Activated CD4-positive, CD25-positive, alpha-beta regulatory T cell (primary cell): ENCODE measurements at regions not wholly inside any gene's neighbourhood (a gene's known extent, or its start where the extent isn't known, plus 50 kb on each side); places are given as distances from the start of the nearest gene placed in this dataset.
"Not testable (repeated sequence)": the region's sequence is repeated elsewhere in the genome, so short reads cannot be mapped to it uniquely, and the experiment has no call there.

Experiments used
- DNase-seq, 4 experiments: peaks; one replicate each; lab custom pipeline; 2025; lab: John Stamatoyannopoulos, UW

- DNase-seq: no peak
These were observed 244.4 kb downstream of the DLEU7 start for GRCh38 chr13:50599046-50599445.

GRCh38 chr13:50599927-50600326, 243.6 kb downstream of the DLEU7 start:
- no peak for DNase-seq

GRCh38 chr13:50608370-50608769, 235.1 kb downstream of the DLEU7 start:
- DNase-seq: no peak

GRCh38 chr13:50609011-50609410, 234.5 kb downstream of the DLEU7 start:
- DNase-seq: no peak

- no peak for DNase-seq
These were observed 233.3 kb downstream of the DLEU7 start for GRCh38 chr13:50610238-50610637.

GRCh38 chr13:50611117-50611781, 232.2 kb downstream of the DLEU7 start:
- no peak for DNase-seq

- no peak for DNase-seq
These were observed 230.8 kb downstream of the DLEU7 start for GRCh38 chr13:50612717-50613116.

GRCh38 chr13:50613356-50613831, 230.1 kb downstream of the DLEU7 start:
- no peak for DNase-seq

GRCh38 chr13:50615234-50615633, 228.3 kb downstream of the DLEU7 start:
- no peak for DNase-seq

GRCh38 chr13:50616101-50616500, 227.4 kb downstream of the DLEU7 start:
- no peak for DNase-seq

- DNase-seq: no peak
These were observed 226.3 kb downstream of the DLEU7 start for GRCh38 chr13:50617134-50617721.

- no peak for DNase-seq
These were observed 225.3 kb downstream of the DLEU7 start for GRCh38 chr13:50618206-50618605.

GRCh38 chr13:50626101-50626547, 217.4 kb downstream of the DLEU7 start:
- no peak for DNase-seq

- no peak for DNase-seq
These were observed 216.4 kb downstream of the DLEU7 start for GRCh38 chr13:50627111-50627510.

- not testable (repeated sequence) for DNase-seq
These were observed 215.0 kb downstream of the DLEU7 start for GRCh38 chr13:50628512-50628911.

- DNase-seq: no peak
These were observed 214.0 kb downstream of the DLEU7 start for GRCh38 chr13:50629497-50629896.

GRCh38 chr13:50629966-50630365, 213.5 kb downstream of the DLEU7 start:
- no peak for DNase-seq

- DNase-seq: no peak
These were observed 212.5 kb downstream of the DLEU7 start for GRCh38 chr13:50631041-50631440.

- no peak for DNase-seq
These were observed 209.2 kb downstream of the DLEU7 start for GRCh38 chr13:50634339-50634738.

- DNase-seq: no peak
These were observed 208.0 kb downstream of the DLEU7 start for GRCh38 chr13:50635504-50635903.

- no peak for DNase-seq
These were observed 207.3 kb downstream of the DLEU7 start for GRCh38 chr13:50636007-50636704.

GRCh38 chr13:50643060-50643459, 200.4 kb downstream of the DLEU7 start:
- no peak for DNase-seq
